ENCODE measurements at regions not wholly inside any gene's neighbourhood (a gene's known extent, or its start where the extent isn't known, plus 50 kb on each side); places are given as distances from the start of the nearest gene placed in this dataset.
"Not testable (repeated sequence)": the region's sequence is repeated elsewhere in the genome, so short reads cannot be mapped to it uniquely, and the experiment has no call there.

GRCh38 chr6:168192195-168192900, 113.3 kb upstream of the FRMD1 start:
- DNase-seq: no peak

GRCh38 chr6:168190646-168191443, 111.8 kb upstream of the FRMD1 start:
- DNase-seq: no peak

GRCh38 chr6:168190014-168190405, 111.0 kb upstream of the FRMD1 start:
- no peak for DNase-seq

- DNase-seq: no peak
These were observed 110.4 kb upstream of the FRMD1 start for GRCh38 chr6:168189200-168190013.

- no peak for DNase-seq
These were observed 109.6 kb upstream of the FRMD1 start for GRCh38 chr6:168188369-168189199.

- DNase-seq: no peak
These were observed 107.4 kb upstream of the FRMD1 start for GRCh38 chr6:168186438-168186837.

- not testable (repeated sequence) for DNase-seq
These were observed 107.0 kb upstream of the FRMD1 start for GRCh38 chr6:168186018-168186417.

- DNase-seq: no peak
These were observed 105.7 kb upstream of the FRMD1 start for GRCh38 chr6:168184701-168185100.

- DNase-seq: no peak
These were observed 104.6 kb upstream of the FRMD1 start for GRCh38 chr6:168183613-168183970.

- DNase-seq: no peak
These were observed 104.0 kb upstream of the FRMD1 start for GRCh38 chr6:168182908-168183612.

GRCh38 chr6:168182366-168182765, 103.4 kb upstream of the FRMD1 start:
- no peak for DNase-seq

- no peak for DNase-seq
These were observed 102.9 kb upstream of the FRMD1 start for GRCh38 chr6:168181876-168182275.

GRCh38 chr6:168181316-168181715, 102.3 kb upstream of the FRMD1 start:
- DNase-seq: no peak

GRCh38 chr6:168180548-168181011, 101.6 kb upstream of the FRMD1 start:
- no peak for DNase-seq

- no peak for DNase-seq
These were observed 100.8 kb upstream of the FRMD1 start for GRCh38 chr6:168179702-168180382.

- DNase-seq: no peak
These were observed 100.1 kb upstream of the FRMD1 start for GRCh38 chr6:168179133-168179532.

GRCh38 chr6:168177103-168177891, 98.3 kb upstream of the FRMD1 start:
- DNase-seq: no peak

GRCh38 chr6:168171673-168172353, 92.8 kb upstream of the FRMD1 start:
- no peak for DNase-seq

- DNase-seq: no peak
These were observed 92.0 kb upstream of the FRMD1 start for GRCh38 chr6:168170841-168171601.

Measured in EL (cell line).